Mesendoderm (in vitro differentiated cells): ENCODE measurements at regions not wholly inside any gene's neighbourhood (a gene's known extent, or its start where the extent isn't known, plus 50 kb on each side); places are given as distances from the start of the nearest gene placed in this dataset.

Experiments
- DNase-seq: peaks from one replicate; pipeline ENCODE4 v3.0.0; 2013
- H2AK5ac ChIP-seq: 2 replicates; pipeline ENCODE4 v1.6.1; 2013; ENCODE audit warnings: low read length, inconsistent platforms
- H2BK120ac ChIP-seq: 2 replicates; pipeline ENCODE4 v1.6.1; 2013; ENCODE audit warnings: low read depth, mild to moderate bottlenecking, low read length, moderate library complexity, mixed read lengths
- H2BK15ac ChIP-seq: replicated peaks from 2 replicates; pipeline ENCODE4 v1.6.1; 2013; ENCODE audit warnings: low read depth, mild to moderate bottlenecking, moderate library complexity
- H2BK5ac ChIP-seq: 2 replicates; pipeline ENCODE4 v1.6.1; 2013; ENCODE audit warnings: low read length, inconsistent platforms
- H3K18ac ChIP-seq: 2 replicates; pipeline ENCODE4 v1.6.1; 2013; ENCODE audit warnings: mild to moderate bottlenecking, low read length, mixed read lengths
- H3K23ac ChIP-seq: one replicate; pipeline ENCODE4 v1.6.1; 2013; ENCODE audit warnings: low read length
- H3K27ac ChIP-seq: 2 replicates; pipeline ENCODE4 v1.5.1; 2013; ENCODE audit warnings: low read depth, mild to moderate bottlenecking, inconsistent platforms, low read length, moderate library complexity
- H3K27me3 ChIP-seq: 2 replicates; pipeline ENCODE4 v1.6.1; 2013; ENCODE audit warnings: low read length, control low read depth, mild to moderate bottlenecking, inconsistent platforms; ENCODE audit not compliant: insufficient read depth, poor library complexity
- H3K36me3 ChIP-seq: 2 replicates; pipeline ENCODE4 v1.6.1; 2013; ENCODE audit warnings: low read length, inconsistent platforms; ENCODE audit not compliant: control insufficient read depth, insufficient read depth
- H3K4ac ChIP-seq: one replicate; pipeline ENCODE4 v1.6.1; 2013; ENCODE audit warnings: low read depth, mild to moderate bottlenecking, low read length, moderate library complexity
- H3K4me1 ChIP-seq: 2 replicates; pipeline ENCODE4 v1.6.1; 2013; ENCODE audit warnings: low read depth, low read length, inconsistent platforms; ENCODE audit not compliant: control insufficient read depth
- H3K4me2 ChIP-seq: 2 replicates; pipeline ENCODE4 v1.6.1; 2013; ENCODE audit warnings: low read length
- H3K4me3 ChIP-seq: 2 replicates; pipeline ENCODE4 v1.5.1; 2013; ENCODE audit warnings: mild to moderate bottlenecking, low read length
- H3K56ac ChIP-seq: one replicate; pipeline ENCODE4 v1.6.1; 2013; ENCODE audit warnings: low read length
- H3K79me1 ChIP-seq: 2 replicates; pipeline ENCODE4 v1.6.1; 2013; ENCODE audit warnings: low read length, inconsistent platforms
- H3K79me2 ChIP-seq: 2 replicates; pipeline ENCODE4 v1.6.1; 2013; ENCODE audit warnings: mild to moderate bottlenecking, low read length; ENCODE audit not compliant: control insufficient read depth, insufficient read depth
- H3K9ac ChIP-seq: 2 replicates; pipeline ENCODE4 v1.6.1; 2013; ENCODE audit warnings: low read length, inconsistent platforms
- H4K5ac ChIP-seq: one replicate; pipeline ENCODE4 v1.6.1; 2013; ENCODE audit warnings: low read length
- H4K8ac ChIP-seq: one replicate; pipeline ENCODE4 v1.6.1; 2013; ENCODE audit warnings: low read depth, mild to moderate bottlenecking, control low read depth, low read length, moderate library complexity
- WGBS: extraction: QIAGEN DNeasy Blood & Tissue Kit; methylation state at CpG from one replicate; pipeline ENCODE4 v1.1.7; 2013; ENCODE audit warnings: low lambda C conversion rate, missing lambda C conversion rate; ENCODE audit not compliant: insufficient coverage; ENCODE audit errors: extremely low coverage; 5-methylcytosine and 5-hydroxymethylcytosine counted together

GRCh38 chr5:109964136-109964535, 274.4 kb downstream of the MAN2A1 start:
- Histone ChIP-seq H4K5ac (no peak overlapping the region), H3K4me3 (no peak overlapping the region), H3K4me1 (no peaks in the 10 kb centered on the region), H2AK5ac (no peak overlapping the region), H3K4me2 (no peak overlapping the region), H3K56ac (no peak overlapping the region), H4K8ac (no peak overlapping the region), H3K18ac (no peak overlapping the region), H3K79me1 (no peaks in the 10 kb centered on the region), H3K36me3 (no peaks in the 10 kb centered on the region), H3K79me2 (no peaks in the 10 kb centered on the region), H3K27ac (no peak overlapping the region), H3K9ac (no peak overlapping the region), H2BK120ac (no peak overlapping the region), H3K23ac (no peak overlapping the region), H2BK15ac (no peak overlapping the region), H2BK5ac (no peak overlapping the region), H3K27me3 (peaks cover 3% of the 10 kb centered on the region), H3K4ac (no peak overlapping the region)
- no peak for DNase-seq
- no CpG with 5 or more reads among the region's 3 CpGs for WGBS

GRCh38 chr5:109965634-109966033, 275.9 kb downstream of the MAN2A1 start:
- Histone ChIP-seq H4K5ac (no peak overlapping the region), H3K27me3 (no peaks in the 10 kb centered on the region), H3K4ac (no peak overlapping the region), H3K79me2 (no peaks in the 10 kb centered on the region), H2AK5ac (no peak overlapping the region), H3K23ac (no peak overlapping the region), H3K9ac (no peak overlapping the region), H2BK5ac (no peak overlapping the region), H3K27ac (no peak overlapping the region), H3K18ac (no peak overlapping the region), H2BK15ac (no peak overlapping the region), H3K79me1 (no peaks in the 10 kb centered on the region), H3K56ac (no peak overlapping the region), H3K4me3 (no peak overlapping the region), H4K8ac (no peak overlapping the region), H2BK120ac (no peak overlapping the region), H3K4me1 (no peaks in the 10 kb centered on the region), H3K36me3 (no peaks in the 10 kb centered on the region), H3K4me2 (no peak overlapping the region)
- no peak for DNase-seq
- no CpG with 5 or more reads among the region's 3 CpGs for WGBS

- Histone ChIP-seq H3K4me1 (no peaks in the 10 kb centered on the region), H2AK5ac (no peak overlapping the region), H3K27me3 (no peaks in the 10 kb centered on the region), H2BK120ac (no peak overlapping the region), H4K8ac (no peak overlapping the region), H3K27ac (no peak overlapping the region), H3K4me2 (no peak overlapping the region), H3K9ac (no peak overlapping the region), H3K79me1 (no peaks in the 10 kb centered on the region), H3K4me3 (no peak overlapping the region), H3K4ac (no peak overlapping the region), H3K23ac (no peak overlapping the region), H2BK5ac (no peak overlapping the region), H3K18ac (no peak overlapping the region), H2BK15ac (no peak overlapping the region), H3K56ac (no peak overlapping the region), H4K5ac (no peak overlapping the region), H3K79me2 (no peaks in the 10 kb centered on the region), H3K36me3 (no peaks in the 10 kb centered on the region)
- no peak for DNase-seq
- WGBS: no CpG with 5 or more reads among the region's 1 CpG
Observed at GRCh38 chr5:109971968-109972367, 282.2 kb downstream of the MAN2A1 start.

- Histone ChIP-seq H4K5ac (no peak overlapping the region), H3K23ac (no peak overlapping the region), H2AK5ac (no peak overlapping the region), H3K56ac (no peak overlapping the region), H3K4ac (no peak overlapping the region), H3K27ac (no peak overlapping the region), H2BK5ac (no peak overlapping the region), H3K79me2 (no peaks in the 10 kb centered on the region), H3K18ac (no peak overlapping the region), H2BK15ac (no peak overlapping the region), H3K4me2 (no peak overlapping the region), H4K8ac (no peak overlapping the region), H2BK120ac (no peak overlapping the region), H3K4me3 (no peak overlapping the region), H3K36me3 (no peaks in the 10 kb centered on the region), H3K9ac (no peak overlapping the region), H3K27me3 (no peaks in the 10 kb centered on the region), H3K4me1 (no peaks in the 10 kb centered on the region), H3K79me1 (no peaks in the 10 kb centered on the region)
- no peak for DNase-seq
Observed at GRCh38 chr5:109981979-109982378, 292.3 kb downstream of the MAN2A1 start.

GRCh38 chr5:109982966-109983534, 293.3 kb downstream of the MAN2A1 start:
- H3K56ac ChIP-seq: no peak overlapping the region
- H3K4me2 ChIP-seq: no peak overlapping the region
- no peak overlapping the region for H3K9ac ChIP-seq
- H3K18ac ChIP-seq: no peak overlapping the region
- H3K79me1 ChIP-seq: no peaks in the 10 kb centered on the region
- H3K4ac ChIP-seq: no peak overlapping the region
- no peak overlapping the region for H2BK15ac ChIP-seq
- no peaks in the 10 kb centered on the region for H3K27me3 ChIP-seq
- H3K23ac ChIP-seq: no peak overlapping the region
- H4K5ac ChIP-seq: no peak overlapping the region
- no peaks in the 10 kb centered on the region for H3K4me1 ChIP-seq
- no peaks in the 10 kb centered on the region for H3K79me2 ChIP-seq
- no peak overlapping the region for H2BK120ac ChIP-seq
- H2AK5ac ChIP-seq: no peak overlapping the region
- no CpG with 5 or more reads among the region's 3 CpGs for WGBS
- no peaks in the 10 kb centered on the region for H3K36me3 ChIP-seq
- no peak for DNase-seq
- no peak overlapping the region for H3K27ac ChIP-seq
- no peak overlapping the region for H3K4me3 ChIP-seq
- no peak overlapping the region for H4K8ac ChIP-seq
- no peak overlapping the region for H2BK5ac ChIP-seq

GRCh38 chr5:109986726-109987125, 297.0 kb downstream of the MAN2A1 start:
- no peaks in the 10 kb centered on the region for H3K27me3 ChIP-seq
- H3K27ac ChIP-seq: no peak overlapping the region
- H3K56ac ChIP-seq: no peak overlapping the region
- H2AK5ac ChIP-seq: no peak overlapping the region
- no peak overlapping the region for H4K8ac ChIP-seq
- no peaks in the 10 kb centered on the region for H3K4me1 ChIP-seq
- no peak overlapping the region for H4K5ac ChIP-seq
- no peak overlapping the region for H3K9ac ChIP-seq
- H3K4me3 ChIP-seq: no peak overlapping the region
- H3K23ac ChIP-seq: no peak overlapping the region
- no peak overlapping the region for H2BK5ac ChIP-seq
- H2BK120ac ChIP-seq: no peak overlapping the region
- no peak overlapping the region for H3K4me2 ChIP-seq
- no peak for DNase-seq
- no peak overlapping the region for H3K18ac ChIP-seq
- H2BK15ac ChIP-seq: no peak overlapping the region
- H3K79me1 ChIP-seq: no peaks in the 10 kb centered on the region
- WGBS: no CpG with 5 or more reads among the region's 2 CpGs
- no peaks in the 10 kb centered on the region for H3K79me2 ChIP-seq
- H3K4ac ChIP-seq: no peak overlapping the region
- no peaks in the 10 kb centered on the region for H3K36me3 ChIP-seq
